H1 (cell line): ENCODE measurements at regions not wholly inside any gene's neighbourhood (a gene's known extent, or its start where the extent isn't known, plus 50 kb on each side); places are given as distances from the start of the nearest gene placed in this dataset.
A peak's percentile ranks its signal among the peaks of the same experiment; 100 is the strongest.

Experiments used
- CTCF ChIA-PET: fragments of 300-600 bp; sonication (Branson Sonifier 250); formaldehyde crosslinking; loops from one replicate; lab custom pipeline; 2021; ENCODE audit not compliant: partially characterized antibody; lab: Charles Lee
- POLR2A ChIA-PET: fragments of 300-600 bp; sonication (Branson Sonifier 250); formaldehyde crosslinking; loops from one replicate; lab custom pipeline; 2021; ENCODE audit warnings: inconsistent platforms; ENCODE audit not compliant: partially characterized antibody; lab: Charles Lee
- DNase-seq, 2 experiments: peaks; one replicate each; pipeline versions ENCODE4 v3.0.0 to v3.0.0-alpha.2; 2010 to 2022; ENCODE audit warnings: low spot score in 2 of 2, low read depth in 1 of 2, mixed read lengths in 1 of 2
- FAIRE-seq: peaks from 2 replicates; lab custom pipeline; 2011; peaks lifted over from hg19 to GRCh38; lab: Jason Lieb, UNC
- H2AFZ ChIP-seq: 2 replicates; pipeline ENCODE4 v1.8.1; 2012; ENCODE audit warnings: low read length, inconsistent platforms
- H2AK5ac ChIP-seq: 2 replicates; pipeline ENCODE4 v1.6.1; 2013; ENCODE audit warnings: low read depth, low read length
- H2BK120ac ChIP-seq: replicated peaks from 2 replicates; pipeline ENCODE3; 2013; ENCODE audit warnings: low read depth, low read length, inconsistent platforms
- H2BK12ac ChIP-seq: 2 replicates; pipeline ENCODE4 v1.6.1; 2013; ENCODE audit warnings: low read depth, low read length
- H2BK15ac ChIP-seq: 2 replicates; pipeline ENCODE4 v1.6.1; 2013; ENCODE audit warnings: low read length
- H2BK20ac ChIP-seq: 2 replicates; pipeline ENCODE4 v1.6.1; 2013; ENCODE audit warnings: low read length
- H2BK5ac ChIP-seq: 2 replicates; pipeline ENCODE4 v1.6.1; 2013; ENCODE audit warnings: low read depth, low read length
- H3K14ac ChIP-seq: 2 replicates; pipeline ENCODE4 v1.6.1; 2013; ENCODE audit warnings: inconsistent platforms; ENCODE audit not compliant: insufficient read length
- H3K18ac ChIP-seq: 2 replicates; pipeline ENCODE4 v1.6.1; 2013; ENCODE audit warnings: low read length; ENCODE audit errors: extremely low read depth
- H3K23ac ChIP-seq: 2 replicates; pipeline ENCODE4 v1.6.1; 2013; ENCODE audit warnings: inconsistent platforms; ENCODE audit not compliant: insufficient read length
- H3K23me2 ChIP-seq: 2 replicates; pipeline ENCODE4 v1.6.1; 2013; ENCODE audit warnings: low read depth, low read length
- H3K27ac ChIP-seq: 2 replicates; pipeline ENCODE4 v1.6.1; 2011; ENCODE audit warnings: low read depth, low read length, inconsistent platforms
- H3K27me3 ChIP-seq, 4 experiments: replicated peaks in 1 of 4; 1 replicate in 1 of 4; 2 replicates in 3 of 4; pipeline versions ENCODE4 v1.6.1 to v1.8.1; 2011 to 2013; ENCODE audit warnings: low read length in 3 of 4, mild to moderate bottlenecking in 3 of 4, inconsistent platforms in 2 of 4, mixed read lengths in 2 of 4, moderate library complexity in 1 of 4; ENCODE audit not compliant: control insufficient read depth in 3 of 4, insufficient read depth in 3 of 4; ENCODE audit errors: extremely low read depth in 1 of 4
- H3K36me3 ChIP-seq, 4 experiments: 2 replicates each; pipeline versions ENCODE4 v1.6.1 to v1.8.1; 2011 to 2013; ENCODE audit warnings: mild to moderate bottlenecking in 4 of 4, low read length in 3 of 4, moderate library complexity in 2 of 4, control low read depth in 1 of 4, inconsistent platforms in 1 of 4; ENCODE audit not compliant: insufficient read depth in 4 of 4, control insufficient read depth in 2 of 4
- H3K4ac ChIP-seq: replicated peaks from 2 replicates; pipeline ENCODE3; 2013; ENCODE audit warnings: low read length, low read depth, mixed read lengths, inconsistent platforms; ENCODE audit not compliant: insufficient read length
- H3K4me1 ChIP-seq, 4 experiments: replicated peaks in 1 of 4; 1 replicate in 1 of 4; 2 replicates in 3 of 4; pipeline versions ENCODE4 v1.6.1 to v1.8.1; 2011 to 2013; ENCODE audit warnings: low read length in 3 of 4, inconsistent platforms in 2 of 4, mixed read lengths in 1 of 4; ENCODE audit not compliant: insufficient read depth in 4 of 4, control insufficient read depth in 3 of 4
- H3K4me2 ChIP-seq, 2 experiments: 2 replicates each; pipeline versions ENCODE4 v1.6.1 to v1.8.1; 2011 to 2013; ENCODE audit warnings: low read depth in 2 of 2, low read length in 2 of 2, control low read depth in 1 of 2, inconsistent platforms in 1 of 2, mild to moderate bottlenecking in 1 of 2; ENCODE audit not compliant: insufficient read depth in 1 of 2
- H3K4me3 ChIP-seq, 4 experiments: fragments of 200-600, 300-600 bp in 1 of 4; sonication (generic), shearing (Covaris generic), sonication (Bioruptor Twin) in 1 of 4; 2 replicates each; pipeline versions ENCODE4 v1.5.1 to v1.8.1; 2011 to 2016; ENCODE audit warnings: low read length in 4 of 4, low read depth in 3 of 4, control low read depth in 2 of 4, inconsistent platforms in 2 of 4, mild to moderate bottlenecking in 2 of 4, mixed read lengths in 1 of 4, moderate library complexity in 1 of 4; ENCODE audit not compliant: insufficient read depth in 2 of 4; ENCODE audit errors: extremely low read depth in 1 of 4
- H3K56ac ChIP-seq: replicated peaks from 2 replicates; pipeline ENCODE3; 2013; ENCODE audit warnings: low read depth, mild to moderate bottlenecking, mixed read lengths, low read length, inconsistent platforms; ENCODE audit not compliant: insufficient read length
- H3K79me1 ChIP-seq: 2 replicates; pipeline ENCODE4 v1.6.1; 2013; ENCODE audit warnings: low read depth, low read length, control low read depth
- H3K79me2 ChIP-seq, 2 experiments: 2 replicates each; pipeline versions ENCODE4 v1.6.1 to v1.8.1; 2012 to 2013; ENCODE audit warnings: low read length in 2 of 2, mild to moderate bottlenecking in 2 of 2, inconsistent platforms in 1 of 2; ENCODE audit not compliant: insufficient read depth in 2 of 2, control insufficient read depth in 1 of 2
- H3K9ac ChIP-seq, 4 experiments: replicated peaks in 1 of 4; 1 replicate in 1 of 4; 2 replicates in 3 of 4; pipeline versions ENCODE4 v1.6.1 to v1.8.1; 2011 to 2013; ENCODE audit warnings: low read depth in 3 of 4, low read length in 3 of 4, control low read depth in 2 of 4, mild to moderate bottlenecking in 2 of 4, moderate library complexity in 2 of 4, inconsistent platforms in 1 of 4; ENCODE audit errors: extremely low read depth in 1 of 4
- H3K9me3 ChIP-seq, 2 experiments: 2 replicates each; pipeline versions ENCODE4 v1.6.1 to v1.8.1; 2012 to 2013; ENCODE audit warnings: mild to moderate bottlenecking in 2 of 2, moderate library complexity in 2 of 2, control low read depth in 1 of 2, inconsistent platforms in 1 of 2, low read depth in 1 of 2, low read length in 1 of 2, mixed read lengths in 1 of 2; ENCODE audit not compliant: insufficient read depth in 2 of 2
- H4K20me1 ChIP-seq, 2 experiments: replicated peaks in 1 of 2; 2 replicates each; pipeline versions ENCODE3 to v1.8.1; 2011 to 2013; ENCODE audit warnings: inconsistent platforms in 2 of 2, low read length in 2 of 2, mild to moderate bottlenecking in 1 of 2; ENCODE audit not compliant: insufficient read depth in 2 of 2, control insufficient read depth in 1 of 2
- H4K5ac ChIP-seq: 2 replicates; pipeline ENCODE4 v1.6.1; 2013; ENCODE audit warnings: low read length, low read depth, mixed read lengths, inconsistent platforms; ENCODE audit not compliant: insufficient read length
- H4K8ac ChIP-seq: 2 replicates; pipeline ENCODE4 v1.8.0; 2013; ENCODE audit warnings: mild to moderate bottlenecking, moderate library complexity, low read length, inconsistent platforms; ENCODE audit not compliant: insufficient read depth; ENCODE audit errors: extremely low read depth
- H4K91ac ChIP-seq: replicated peaks from 2 replicates; pipeline ENCODE3; 2013; ENCODE audit warnings: low read length, mixed read lengths, inconsistent platforms; ENCODE audit not compliant: insufficient read length
- ASH2L ChIP-seq: fragments of 200-600, 300-600 bp; sonication (generic); IDR thresholded peaks from one replicate; pipeline ENCODE4 v1.7.1; 2017; ENCODE audit warnings: low read length
- RAD21 ChIP-seq, 2 experiments: IDR thresholded peaks in 1 of 2; conservative IDR thresholded peaks in 1 of 2; 2 replicates each; pipeline ENCODE4 v1.6.1; 2011; ENCODE audit warnings: low read depth in 2 of 2, low read length in 2 of 2, improper control_type of control experiment in 1 of 2, inconsistent platforms in 1 of 2, mild to moderate bottlenecking in 1 of 2, moderate library complexity in 1 of 2
- WGBS, 2 experiments: shearing (Covaris generic) in 1 of 2; methylation state at CpG; one replicate each; pipeline versions ENCODE4 v1.1.6 to v1.1.7; 2013 to 2015; ENCODE audit warnings: low lambda C conversion rate in 2 of 2, mixed read lengths in 2 of 2, inconsistent platforms in 1 of 2, low coverage in 1 of 2, missing lambda C conversion rate in 1 of 2; ENCODE audit not compliant: insufficient replicate concordance in 2 of 2, insufficient coverage in 1 of 2, insufficient read length in 1 of 2; ENCODE audit errors: extremely low coverage in 1 of 2, missing lambda C conversion rate in 1 of 2; 5-methylcytosine and 5-hydroxymethylcytosine counted together
- TF ChIP-seq, protein P1 (sequence below), 3 experiments: IDR thresholded peaks; 1 replicate in 2 of 3; 2 replicates in 1 of 3; pipeline versions ENCODE4 v1.5.1 to v1.6.1; 2011; ENCODE audit warnings: low read length in 3 of 3, mild to moderate bottlenecking in 3 of 3, inconsistent platforms in 2 of 3, low read depth in 1 of 3, moderate library complexity in 1 of 3; ENCODE audit not compliant: insufficient read depth in 1 of 3; ENCODE audit errors: control extremely low read depth in 1 of 3

DNA sequence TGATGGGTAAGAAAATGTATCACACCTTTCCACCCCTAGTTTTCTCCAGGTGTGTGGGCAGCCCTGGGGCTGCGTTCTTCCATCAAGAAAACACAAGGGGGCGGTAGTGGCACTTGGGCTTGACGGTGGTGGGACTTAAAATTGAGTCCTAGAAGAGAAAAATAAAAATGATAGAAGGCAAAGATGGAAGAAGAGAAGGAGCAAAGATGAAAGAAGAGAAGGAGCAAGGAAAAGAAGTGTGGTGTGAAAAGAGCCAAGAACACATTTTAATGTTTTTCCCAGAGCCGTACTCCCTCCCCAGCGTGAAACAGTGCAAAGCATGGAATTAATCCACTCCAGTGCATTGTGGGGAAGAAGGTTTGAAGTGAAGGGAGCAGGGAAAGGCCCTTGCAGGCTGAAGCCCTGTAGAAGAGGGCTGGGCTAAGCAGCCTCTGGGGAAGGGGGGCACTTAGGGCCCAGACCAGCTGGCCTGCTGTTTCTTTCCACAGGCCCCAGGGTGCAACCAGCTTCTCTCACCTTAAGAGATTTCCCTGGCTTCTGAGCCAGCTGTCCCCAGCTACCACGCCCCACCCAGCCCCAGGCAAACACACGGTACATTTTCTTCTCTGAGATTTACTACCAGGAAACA is 256.8 kb downstream of the RNF152 start:
- 34% methylated on average over 7 of the region's 7 CpGs; no CpG with 5 or more reads in 1 of the 2 experiments for WGBS, 2 experiments
- Histone ChIP-seq H3K56ac (no peak overlapping the region), H3K18ac (no peak overlapping the region), H2BK20ac (no peak overlapping the region), H2BK12ac (0 out of 2 replicates have a peak overlapping the region, but pooled peaks have one; percentile 42), H3K27ac (no peak overlapping the region), H3K4me2 (0 out of 4 replicates have a peak overlapping the region, but pooled peaks of 1 of the 2 experiments have one; percentile 41), H2BK15ac (no peak overlapping the region), H3K79me2 (no peaks in the 10 kb centered on the region), H3K79me1 (no peaks in the 10 kb centered on the region), H3K4me3 (no peak overlapping the region), H3K9me3 (no peaks in the 10 kb centered on the region), H3K9ac (no peak overlapping the region), H4K5ac (no peak overlapping the region), H4K91ac (no peak overlapping the region), H3K4ac (no peak overlapping the region), H4K20me1 (peaks cover 2 to 3% of the 10 kb centered on the region in 2 experiments), H4K8ac (no peak overlapping the region), H3K36me3 (no peaks in the 10 kb centered on the region), H2BK120ac (no peak overlapping the region), H2AK5ac (no peak overlapping the region), H2BK5ac (no peak overlapping the region), H3K4me1 (peaks cover 14 to 22% (median 19%) of the 10 kb centered on the region in 4 experiments), H3K23ac (no peak overlapping the region), H2AFZ (no peak overlapping the region), H3K23me2 (no peaks in the 10 kb centered on the region), H3K14ac (no peak overlapping the region), H3K27me3 (peaks cover 18 to 36% (median 34%) of the 10 kb centered on the region in 4 experiments)
- peak; percentile 57 for FAIRE-seq
- DNase-seq, result peak in 1 of 2 experiments; percentile 76
- TF ChIP-seq ASH2L, result no peak
- TF ChIP-seq RAD21 (IDR thresholded peaks at IDR 0.05 in 1 of 2, conservative IDR thresholded peaks at IDR 0.05 in 1 of 2; ENCODE audit: low read depth in 2 of 2, low read length in 2 of 2), result peak; percentile 87 to 88
- TF ChIP-seq, protein P1, sequence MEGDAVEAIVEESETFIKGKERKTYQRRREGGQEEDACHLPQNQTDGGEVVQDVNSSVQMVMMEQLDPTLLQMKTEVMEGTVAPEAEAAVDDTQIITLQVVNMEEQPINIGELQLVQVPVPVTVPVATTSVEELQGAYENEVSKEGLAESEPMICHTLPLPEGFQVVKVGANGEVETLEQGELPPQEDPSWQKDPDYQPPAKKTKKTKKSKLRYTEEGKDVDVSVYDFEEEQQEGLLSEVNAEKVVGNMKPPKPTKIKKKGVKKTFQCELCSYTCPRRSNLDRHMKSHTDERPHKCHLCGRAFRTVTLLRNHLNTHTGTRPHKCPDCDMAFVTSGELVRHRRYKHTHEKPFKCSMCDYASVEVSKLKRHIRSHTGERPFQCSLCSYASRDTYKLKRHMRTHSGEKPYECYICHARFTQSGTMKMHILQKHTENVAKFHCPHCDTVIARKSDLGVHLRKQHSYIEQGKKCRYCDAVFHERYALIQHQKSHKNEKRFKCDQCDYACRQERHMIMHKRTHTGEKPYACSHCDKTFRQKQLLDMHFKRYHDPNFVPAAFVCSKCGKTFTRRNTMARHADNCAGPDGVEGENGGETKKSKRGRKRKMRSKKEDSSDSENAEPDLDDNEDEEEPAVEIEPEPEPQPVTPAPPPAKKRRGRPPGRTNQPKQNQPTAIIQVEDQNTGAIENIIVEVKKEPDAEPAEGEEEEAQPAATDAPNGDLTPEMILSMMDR (IDR thresholded peaks at IDR 0.05; ENCODE audit: control extremely low read depth in 1 of 3, insufficient read depth in 1 of 3, low read depth in 1 of 3, low read length in 3 of 3), result peak; percentile 71 to 83 (median 72)
- ChIA-PET POLR2A (no interaction called here), CTCF (interaction anchor here (0.6 to 3.7 kb wide), 32 partner anchors 10 to 497 kb away, joined by 3 to 22 read pairs (median 4); no protein-coding TSS in a partner anchor)
